WTC11 (cell line): ENCODE measurements at regions not wholly inside any gene's neighbourhood (a gene's known extent, or its start where the extent isn't known, plus 50 kb on each side); places are given as distances from the start of the nearest gene placed in this dataset.

Experiments used
- ATAC-seq: fragments of 200-7000 bp; cut with Tn5 transposase; 2 replicates; pipeline ENCODE4 v1.10.0; 2021; ENCODE audit warnings: mild to moderate bottlenecking, moderate library complexity
- CTCF ChIA-PET: fragments of 300-600 bp; sonication (Branson Sonifier 250); formaldehyde crosslinking; loops from one replicate; lab custom pipeline; 2021; ENCODE audit warnings: antibody characterized with exemption; lab: Charles Lee
- POLR2A ChIA-PET: fragments of 350-600 bp; sonication (Branson Sonifier 250); formaldehyde crosslinking; loops from one replicate; lab custom pipeline; 2021; ENCODE audit warnings: antibody characterized with exemption; lab: Charles Lee
- DNase-seq: peaks from one replicate; pipeline ENCODE4 v3.0.0; 2021; ENCODE audit warnings: low spot score
- H3K27ac Mint-ChIP-seq: 2 replicates; pipeline ENCODE4 v1.8.0; 2021; ENCODE audit warnings: mixed read lengths
- H3K27me3 Mint-ChIP-seq: 2 replicates; pipeline ENCODE4 v1.8.0; 2021; ENCODE audit warnings: low read depth, mild to moderate bottlenecking, moderate library complexity, mixed read lengths
- H3K36me3 Mint-ChIP-seq: 2 replicates; pipeline ENCODE4 v1.8.0; 2021; ENCODE audit warnings: mixed read lengths
- H3K4me1 Mint-ChIP-seq: 2 replicates; pipeline ENCODE4 v1.8.0; 2022; ENCODE audit warnings: mixed read lengths
- H3K4me3 Mint-ChIP-seq: 2 replicates; pipeline ENCODE4 v1.8.0; 2021; ENCODE audit warnings: mild to moderate bottlenecking, moderate library complexity, mixed read lengths
- H3K9me3 Mint-ChIP-seq: 2 replicates; pipeline ENCODE4 v1.8.0; 2021; ENCODE audit warnings: mixed read lengths
- AR ChIP-seq: fragments of 250-450 bp; sonication (Bioruptor Pico); IDR thresholded peaks from 2 replicates; pipeline ENCODE4 v1.9.0; 2021; ENCODE audit warnings: mild to moderate bottlenecking
- ATF1 ChIP-seq: sonication (generic); formaldehyde crosslinking; IDR thresholded peaks from 2 replicates; pipeline ENCODE4 v1.8.1; 2023; ENCODE audit warnings: mild to moderate bottlenecking, moderate library complexity, missing genetic modification reagents
- CDX4 ChIP-seq: fragments of 250-450 bp; sonication (Bioruptor Pico); IDR thresholded peaks from 2 replicates; pipeline ENCODE4 v1.9.0; 2021; ENCODE audit warnings: moderate library complexity, mild to moderate bottlenecking, inconsistent platforms, borderline replicate concordance
- CTCF ChIP-seq: fragments of 200-600 bp; IDR thresholded peaks from 2 replicates; pipeline ENCODE4 v1.8.0; 2022; ENCODE audit warnings: antibody characterized with exemption
- E2F1 ChIP-seq: sonication (generic); formaldehyde crosslinking; IDR thresholded peaks from 2 replicates; pipeline ENCODE4 v1.8.0; 2022; ENCODE audit warnings: mild to moderate bottlenecking, missing genetic modification reagents
- HMGXB4 ChIP-seq: sonication (generic); formaldehyde crosslinking; IDR thresholded peaks from 2 replicates; pipeline ENCODE4 v1.8.1; 2023; ENCODE audit warnings: mild to moderate bottlenecking, moderate library complexity, missing genetic modification reagents
- IRF2 ChIP-seq: sonication (generic); formaldehyde crosslinking; IDR thresholded peaks from 2 replicates; pipeline ENCODE4 v1.8.0; 2022; ENCODE audit warnings: low read depth, missing genetic modification reagents, borderline replicate concordance
- JAZF1 ChIP-seq: fragments of 250-450 bp; sonication (Bioruptor Pico); IDR thresholded peaks from 2 replicates; pipeline ENCODE4 v1.9.0; 2021; ENCODE audit warnings: moderate library complexity, mild to moderate bottlenecking, inconsistent platforms
- MYBL2 ChIP-seq: sonication (generic); formaldehyde crosslinking; IDR thresholded peaks from 2 replicates; pipeline ENCODE4 v1.8.1; 2023; ENCODE audit warnings: mild to moderate bottlenecking, moderate library complexity, missing genetic modification reagents
- NFATC4 ChIP-seq: fragments of 250-450 bp; sonication (Bioruptor Pico); IDR thresholded peaks from 2 replicates; pipeline ENCODE4 v1.9.0; 2021; ENCODE audit warnings: mild to moderate bottlenecking
- PRDM15 ChIP-seq: sonication (generic); formaldehyde crosslinking; IDR thresholded peaks from 2 replicates; pipeline ENCODE4 v1.8.0; 2022; ENCODE audit warnings: missing genetic modification reagents
- SMAD3 ChIP-seq: sonication (generic); formaldehyde crosslinking; IDR thresholded peaks from 2 replicates; pipeline ENCODE4 v1.8.0; 2022; ENCODE audit warnings: missing genetic modification reagents, mild to moderate bottlenecking, borderline replicate concordance
- SOX15 ChIP-seq: fragments of 250-450 bp; sonication (Bioruptor Pico); IDR thresholded peaks from 2 replicates; pipeline ENCODE4 v1.9.0; 2021; ENCODE audit warnings: mild to moderate bottlenecking
- TEAD1 ChIP-seq: sonication (generic); formaldehyde crosslinking; IDR thresholded peaks from 2 replicates; pipeline ENCODE4 v1.8.0; 2022; ENCODE audit warnings: mild to moderate bottlenecking, missing genetic modification reagents
- TP53 ChIP-seq: sonication (generic); formaldehyde crosslinking; IDR thresholded peaks from 2 replicates; pipeline ENCODE4 v1.8.1; 2023; ENCODE audit warnings: mild to moderate bottlenecking, missing genetic modification reagents
- ZNF219 ChIP-seq: sonication (generic); formaldehyde crosslinking; IDR thresholded peaks from 2 replicates; pipeline ENCODE4 v1.8.0; 2023; ENCODE audit warnings: missing genetic modification reagents, mild to moderate bottlenecking, borderline replicate concordance
- ZNF425 ChIP-seq: fragments of 250-450 bp; sonication (Bioruptor Pico); conservative IDR thresholded peaks from 2 replicates; pipeline ENCODE4 v1.9.0; 2021; ENCODE audit warnings: mild to moderate bottlenecking
- ZNF512 ChIP-seq: sonication (generic); formaldehyde crosslinking; IDR thresholded peaks from 2 replicates; pipeline ENCODE4 v1.8.1; 2022; ENCODE audit warnings: missing genetic modification reagents, borderline replicate concordance
- ZNF671 ChIP-seq: fragments of 250-450 bp; sonication (Bioruptor Pico); IDR thresholded peaks from 2 replicates; pipeline ENCODE4 v1.8.0; 2021; ENCODE audit warnings: mild to moderate bottlenecking

- DNase-seq (no peak), ATAC-seq (no peak)
- H3K4me1 Mint-ChIP-seq: peaks cover 19% of the 10 kb centered on the region
- ChIA-PET POLR2A (no interaction called here), CTCF (no interaction called here)
- H3K9me3 Mint-ChIP-seq: no peaks in the 10 kb centered on the region
- no peak overlapping the region for H3K4me3 Mint-ChIP-seq
- no peaks in the 10 kb centered on the region for H3K27me3 Mint-ChIP-seq
- TF ChIP-seq JAZF1: no peak
- no peak for TF ChIP-seq MYBL2 (CRISPR knock-in tag)
- TF ChIP-seq ZNF512: no peak
- TF ChIP-seq HMGXB4: no peak
- no peak for TF ChIP-seq ATF1 (CRISPR knock-in tag)
- no peak for TF ChIP-seq PRDM15 (CRISPR knock-in tag)
- TF ChIP-seq SMAD3 (CRISPR knock-in tag): no peak
- no peak for TF ChIP-seq SOX15 (CRISPR knock-in tag)
- TF ChIP-seq TEAD1 (CRISPR knock-in tag): no peak
- TF ChIP-seq CTCF: no peak
- no peak for TF ChIP-seq ZNF671 (CRISPR knock-in tag)
- TF ChIP-seq TP53 (CRISPR knock-in tag): no peak
- no peak for TF ChIP-seq NFATC4 (CRISPR knock-in tag)
- TF ChIP-seq E2F1 (CRISPR knock-in tag): no peak
- TF ChIP-seq CDX4 (CRISPR knock-in tag): no peak
- H3K27ac Mint-ChIP-seq: no peak overlapping the region
- no peaks in the 10 kb centered on the region for H3K36me3 Mint-ChIP-seq
Observed at GRCh38 chr5:106757672-106758071, 913.1 kb downstream of the EFNA5 start.

- CTCF ChIA-PET: interaction anchor here (1.7 kb wide), 1 partner anchor 57 kb away, joined by 8 read pairs; no protein-coding TSS in a partner anchor
- TF ChIP-seq ZNF219 (CRISPR knock-in tag): no peak
- TF ChIP-seq ZNF425 (CRISPR knock-in tag): no peak
- no peak for TF ChIP-seq AR (CRISPR knock-in tag)
- no peak for TF ChIP-seq IRF2
Observed at GRCh38 chr5:106755789-106756188, 914.9 kb downstream of the EFNA5 start.

More at GRCh38 chr5:106755789-106756188, 914.9 kb downstream of the EFNA5 start:
- Mint-ChIP-seq H3K4me1 (peaks cover 19% of the 10 kb centered on the region), H3K27me3 (no peaks in the 10 kb centered on the region), H3K9me3 (no peaks in the 10 kb centered on the region), H3K36me3 (no peaks in the 10 kb centered on the region), H3K27ac (no peak overlapping the region), H3K4me3 (no peak overlapping the region)
- ATAC-seq: no peak
- POLR2A ChIA-PET: no interaction called here
- no peak for DNase-seq
